Activated gamma-delta T cell treated with Interleukin-2 at 50 U/mL for 16 hours (primary cell): ENCODE measurements at regions not wholly inside any gene's neighbourhood (a gene's known extent, or its start where the extent isn't known, plus 50 kb on each side); places are given as distances from the start of the nearest gene placed in this dataset.

ENCODE experiments used
- DNase-seq: peaks from one replicate; pipeline ENCODE4 v3.0.0-alpha.2; 2020

DNA sequence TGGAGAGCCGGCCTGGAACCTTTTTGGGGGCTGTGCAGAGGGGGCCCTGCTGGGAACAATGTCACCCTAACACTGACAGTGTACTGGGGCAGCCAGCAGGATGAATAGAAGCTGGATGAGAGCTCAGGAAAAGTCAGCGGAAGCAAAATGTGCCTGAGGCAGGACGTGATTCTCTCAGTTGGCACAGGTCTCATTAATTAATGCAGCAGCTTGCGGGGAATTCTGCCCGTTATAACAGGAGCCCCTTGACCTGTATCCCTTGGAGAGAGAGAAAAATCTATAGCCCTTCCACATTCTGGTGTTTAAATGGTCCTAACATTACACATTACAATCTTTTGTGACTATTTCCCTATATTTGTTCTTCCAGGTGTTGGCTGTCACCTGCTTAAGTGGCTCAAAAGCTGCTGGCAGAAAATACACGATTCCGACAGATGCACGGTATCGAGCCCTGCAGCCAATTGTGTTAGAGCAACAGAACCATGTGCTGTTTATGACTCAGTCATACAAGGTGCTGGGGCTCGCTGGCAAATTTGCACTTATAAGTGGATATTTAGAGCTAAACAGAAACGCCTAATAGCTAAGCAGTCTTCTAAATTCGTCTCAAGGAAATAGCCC, 854.7 kb downstream of the AACS start:
- DNase-seq = no peak

DNA sequence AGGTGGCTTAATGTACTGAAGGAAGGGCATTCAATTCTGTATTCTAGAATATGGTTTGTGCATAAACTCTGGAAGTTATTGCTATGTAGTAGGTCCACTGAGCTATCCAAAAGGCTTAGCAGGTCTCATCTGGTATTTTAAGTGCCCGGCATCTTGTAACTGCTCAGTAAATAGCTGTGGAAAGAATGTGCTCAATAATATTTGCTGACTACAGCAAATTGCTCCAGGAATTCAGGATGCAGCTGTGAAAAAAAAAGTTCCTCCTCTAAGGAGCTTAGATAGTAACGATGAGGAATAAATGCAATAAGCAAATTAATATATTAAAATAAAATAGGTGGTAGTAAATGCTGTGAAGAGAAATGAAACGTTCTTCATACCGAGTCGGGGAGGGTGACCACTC, 857.1 kb downstream of the AACS start:
- DNase-seq = no peak

DNA sequence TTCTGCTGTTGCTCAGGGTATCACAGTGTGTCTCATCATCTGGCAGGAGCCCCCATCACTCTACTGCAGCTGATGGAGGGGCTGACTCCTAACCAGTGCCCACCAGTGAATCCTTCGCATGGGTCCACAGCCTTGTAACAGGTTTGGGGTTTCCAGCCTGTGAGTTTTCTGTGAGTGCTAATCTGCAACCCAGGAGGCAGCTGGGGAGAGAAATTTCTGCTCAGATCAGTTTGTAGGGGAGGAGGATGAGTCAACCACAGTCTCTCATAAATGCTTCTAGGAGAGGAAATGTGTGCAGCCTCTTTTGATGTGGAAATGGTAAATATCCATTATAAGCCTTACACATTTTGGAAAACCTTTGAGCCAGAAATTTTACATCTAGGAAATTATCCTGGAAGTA, 871.3 kb downstream of the AACS start:
- DNase-seq = no peak

DNA sequence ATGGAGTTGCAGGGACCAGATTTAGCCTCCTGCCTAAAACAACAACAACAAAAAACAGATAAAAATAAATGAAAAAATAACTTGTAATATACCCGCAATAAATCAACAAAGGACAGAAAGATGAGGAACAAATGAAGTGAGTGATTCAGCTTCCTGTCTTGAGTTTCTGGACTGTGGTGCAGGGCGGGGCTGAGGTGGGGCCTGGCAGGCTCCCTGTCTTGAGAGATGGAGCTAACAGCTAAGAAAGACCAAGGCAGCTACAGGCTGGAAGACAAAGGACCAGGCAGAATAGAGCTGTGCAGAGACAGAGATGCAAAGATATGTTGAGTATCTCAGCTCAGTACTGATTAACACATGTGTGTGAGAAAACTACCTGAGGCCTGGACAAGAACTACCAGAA, 879.2 kb downstream of the AACS start:
- no peak for DNase-seq

DNA sequence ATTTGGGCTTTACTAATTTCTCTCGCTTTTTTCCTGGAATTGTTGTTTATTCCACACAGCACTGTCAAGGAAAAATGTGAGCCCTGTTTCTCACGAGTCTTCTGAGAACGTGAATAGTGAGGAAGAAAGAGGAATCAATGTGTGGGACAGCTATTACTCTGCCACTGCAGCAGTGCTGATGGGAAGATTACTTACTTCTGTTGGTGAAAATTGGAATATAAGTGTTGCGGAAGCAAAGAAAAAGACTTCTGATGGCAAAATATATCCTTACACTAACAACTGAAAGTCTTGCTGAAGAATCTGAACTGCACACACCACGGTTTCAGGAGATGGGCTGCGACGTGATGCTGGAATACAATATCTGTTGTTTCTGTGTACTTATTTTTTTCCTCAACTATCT, 884.2 kb downstream of the AACS start:
- DNase-seq = no peak

DNA sequence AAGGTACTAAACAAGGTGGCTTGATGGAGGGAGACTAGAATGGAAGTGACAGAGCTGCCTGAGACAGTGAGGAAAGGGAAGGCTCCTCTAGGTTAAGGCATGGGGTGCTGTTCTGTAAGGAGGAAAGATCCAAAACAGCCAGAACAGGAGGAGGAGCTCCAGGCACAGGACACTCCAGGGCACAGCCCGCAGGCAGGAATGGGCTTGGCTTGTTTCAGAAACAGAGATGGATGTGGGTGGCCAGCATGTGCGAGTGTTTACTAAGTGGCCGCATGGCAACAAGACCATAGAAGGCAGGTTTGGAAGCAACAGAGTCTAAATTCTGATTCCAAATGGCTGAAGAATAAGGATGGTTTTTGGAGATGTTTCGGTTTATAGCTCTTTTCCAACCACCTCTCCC, 889.1 kb downstream of the AACS start:
- no peak for DNase-seq

DNA sequence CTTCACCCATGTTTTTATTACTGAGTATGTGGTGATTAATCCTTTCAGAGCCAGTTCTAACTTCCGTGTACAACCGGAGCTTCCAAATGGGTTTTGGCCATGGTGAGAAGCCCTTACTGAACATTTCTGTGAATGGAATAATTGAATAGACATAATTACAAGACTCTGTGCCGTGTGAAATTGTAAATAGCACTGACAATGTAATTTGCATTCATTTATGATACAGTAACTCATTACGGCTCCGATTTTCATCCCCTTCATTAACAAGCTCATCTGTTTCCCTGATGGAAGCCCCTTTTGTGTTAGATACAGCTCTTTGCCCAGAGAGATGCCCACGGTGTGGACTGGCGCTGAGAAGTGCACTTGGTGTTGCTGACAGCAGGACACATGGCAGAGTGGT, 891.0 kb downstream of the AACS start:
- DNase-seq = no peak

DNA sequence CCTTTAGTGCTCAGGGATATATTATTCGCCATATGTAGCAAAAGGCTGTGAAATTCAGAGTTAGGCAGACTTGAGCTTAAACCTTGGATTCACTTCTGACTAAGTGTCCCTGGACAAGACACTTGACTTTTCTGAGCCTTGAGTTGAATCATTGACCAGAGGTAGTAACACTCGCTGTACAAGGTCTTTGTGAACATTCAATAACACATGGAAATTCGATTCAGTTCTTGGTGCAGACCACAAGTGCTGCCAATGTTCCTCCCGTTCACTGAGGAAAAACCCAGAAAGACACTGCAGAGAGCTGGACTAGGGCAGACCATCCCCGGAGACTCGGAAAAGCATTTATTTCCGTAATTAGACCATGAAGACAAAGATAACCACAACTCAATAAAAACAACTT, 901.4 kb downstream of the AACS start:
- no peak for DNase-seq

DNA sequence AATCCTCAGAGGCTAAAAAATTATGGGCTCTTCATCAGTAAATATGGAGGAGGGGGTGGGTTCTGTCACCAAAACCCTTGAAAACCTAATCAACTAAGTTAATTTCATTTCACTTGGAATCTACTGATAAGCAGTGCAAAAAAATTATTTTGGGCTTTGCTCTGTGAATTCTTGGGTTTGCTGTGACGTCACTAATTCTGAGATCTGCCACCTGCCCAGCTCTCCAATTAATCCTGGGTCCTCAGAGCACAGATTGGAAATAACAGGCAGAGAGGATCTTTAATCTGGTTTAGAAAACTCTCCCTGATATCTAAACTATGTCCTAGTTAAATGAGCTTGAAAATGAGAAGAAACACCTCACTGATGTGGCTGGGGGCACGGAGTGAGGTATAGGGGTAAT, 903.2 kb downstream of the AACS start:
- DNase-seq = no peak

DNA sequence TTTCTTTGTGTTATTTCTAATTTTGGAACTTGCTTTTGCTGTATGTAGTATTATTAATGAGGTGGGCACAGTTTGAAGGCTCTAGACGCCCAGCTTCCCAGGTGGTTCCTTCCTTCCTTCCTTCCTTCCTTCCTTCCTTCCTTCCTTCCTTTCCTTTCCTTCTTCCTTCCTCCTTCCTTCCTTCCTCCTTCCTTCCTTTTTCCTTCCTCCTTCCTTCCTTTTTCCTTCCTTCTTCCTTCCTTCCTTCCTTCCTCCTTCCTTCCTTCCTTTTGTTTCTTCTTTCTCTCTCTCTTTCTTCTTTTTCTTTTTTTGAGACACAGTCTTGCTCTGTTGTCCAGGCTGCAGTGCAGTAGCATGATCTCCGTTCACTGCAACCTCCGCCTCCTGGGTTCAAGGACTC, 906.7 kb downstream of the AACS start:
- DNase-seq = no peak

DNA sequence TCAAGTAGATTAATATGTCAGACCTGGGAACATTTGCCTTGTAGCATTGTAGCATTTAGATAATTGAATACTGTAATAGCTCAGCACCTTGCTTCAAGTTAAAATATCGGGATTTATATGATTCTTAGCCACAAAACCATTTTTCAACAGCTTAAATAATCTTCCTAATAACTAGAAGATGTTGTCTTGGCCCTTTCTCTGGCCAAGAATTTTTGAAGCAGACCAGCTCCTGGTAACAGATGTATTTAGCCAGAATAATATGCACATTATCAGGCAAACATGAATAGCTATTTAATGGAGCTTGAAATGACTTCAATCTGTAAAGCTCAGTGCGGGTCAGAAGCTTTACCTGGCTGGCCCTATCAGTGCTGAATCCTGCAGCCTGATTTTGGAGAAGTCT, 913.1 kb downstream of the AACS start:
- DNase-seq = no peak

DNA sequence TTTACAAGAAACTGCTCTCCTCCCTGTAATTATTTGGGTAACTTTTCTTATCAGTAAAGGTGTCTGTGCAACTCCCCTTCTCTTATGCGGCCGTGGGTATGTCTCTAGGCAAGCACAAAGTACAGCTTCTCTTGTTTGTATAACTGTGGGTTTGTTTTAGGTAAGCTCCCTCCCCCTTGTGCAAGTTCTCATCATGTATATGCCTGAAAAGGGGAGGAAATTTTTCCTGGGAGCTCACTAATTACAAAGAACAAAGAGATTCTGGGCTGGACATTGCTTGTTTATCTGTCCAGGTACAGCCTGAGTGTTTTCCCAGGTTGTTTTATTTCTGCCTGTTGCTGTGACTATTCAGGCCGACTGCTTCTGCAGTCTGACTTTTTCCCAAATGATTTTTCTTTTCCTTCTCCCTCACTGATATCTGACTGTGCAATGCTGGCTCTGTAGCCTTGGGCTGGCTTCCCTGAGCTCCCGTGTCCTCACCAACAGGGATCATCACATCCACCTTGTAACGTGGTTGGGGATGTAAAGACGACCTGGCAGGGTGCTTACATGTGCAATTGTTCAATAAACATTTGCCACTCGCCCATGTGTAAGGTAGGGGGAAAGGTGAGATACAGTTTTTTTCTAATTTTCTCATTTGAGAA, 916.5 kb downstream of the AACS start:
- DNase-seq = no peak

DNA sequence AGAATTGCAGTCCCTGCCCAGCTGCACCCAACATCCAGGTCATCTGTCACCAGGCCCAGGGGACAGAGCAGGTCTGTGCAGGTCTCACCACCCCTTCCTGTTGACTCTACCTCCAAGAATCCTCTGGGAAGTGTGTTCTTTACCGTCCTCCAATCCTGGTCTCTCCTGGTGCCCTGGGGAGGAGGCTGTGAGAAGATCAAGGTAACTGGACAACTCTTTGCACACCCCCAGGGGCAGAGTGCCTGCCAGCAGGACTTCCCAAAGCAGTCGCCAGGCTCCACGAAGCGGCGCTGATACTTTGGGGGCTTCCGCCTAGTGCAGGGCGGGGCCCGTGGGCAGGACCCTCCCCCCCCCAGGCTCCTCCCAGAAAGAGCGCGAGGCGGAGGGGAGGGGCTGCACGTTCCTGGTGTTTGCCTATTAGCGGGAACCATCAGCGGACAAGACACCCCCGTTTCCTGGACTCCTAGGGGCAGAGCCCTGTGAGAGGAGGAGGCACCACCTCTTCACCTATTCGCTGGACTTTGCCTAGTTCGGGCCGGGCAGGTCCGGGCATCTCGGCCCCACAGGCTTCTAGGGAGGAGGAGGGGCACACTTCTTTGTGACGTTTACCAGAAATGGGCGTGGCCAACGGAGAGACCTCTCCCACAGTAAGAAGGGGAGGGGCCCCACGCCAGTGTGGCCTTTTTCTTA, 918.0 kb downstream of the AACS start:
- no peak for DNase-seq

DNA sequence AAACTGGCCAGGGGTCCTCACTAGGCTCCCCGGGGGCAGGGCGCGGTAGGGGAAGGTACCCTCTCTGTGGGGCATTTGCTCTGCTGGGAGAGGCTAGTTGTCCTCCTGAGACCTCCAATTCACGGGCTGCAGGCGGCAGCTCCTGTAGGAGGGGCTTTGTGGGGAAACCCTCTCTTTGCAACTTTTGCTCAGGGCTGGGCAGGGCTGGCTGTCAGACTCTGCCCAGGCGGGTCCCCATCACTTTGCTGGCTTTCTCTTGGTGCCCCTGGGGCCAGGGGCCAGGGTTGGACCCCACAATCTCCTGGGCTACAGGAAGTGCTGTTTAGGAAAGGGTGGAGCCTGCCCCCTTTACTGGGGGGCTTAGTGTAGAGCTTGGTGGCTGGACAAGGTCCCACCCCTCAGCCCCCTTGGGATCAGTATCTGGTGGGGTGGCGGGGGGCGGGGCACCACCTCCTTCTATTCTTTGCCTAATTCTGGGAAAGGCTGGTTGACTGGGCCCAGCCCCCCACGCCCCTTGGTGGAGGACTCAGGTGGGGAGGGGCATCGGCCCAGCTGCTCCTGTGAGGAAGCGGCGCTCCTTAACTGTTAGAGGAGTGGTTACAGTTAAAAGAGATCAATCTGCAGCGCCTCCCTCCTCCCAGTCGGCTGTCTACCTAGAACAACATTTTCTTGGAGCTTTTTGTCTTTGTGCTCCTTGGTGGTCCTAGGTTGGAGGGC, 918.7 kb downstream of the AACS start:
- DNase-seq = no peak

DNA sequence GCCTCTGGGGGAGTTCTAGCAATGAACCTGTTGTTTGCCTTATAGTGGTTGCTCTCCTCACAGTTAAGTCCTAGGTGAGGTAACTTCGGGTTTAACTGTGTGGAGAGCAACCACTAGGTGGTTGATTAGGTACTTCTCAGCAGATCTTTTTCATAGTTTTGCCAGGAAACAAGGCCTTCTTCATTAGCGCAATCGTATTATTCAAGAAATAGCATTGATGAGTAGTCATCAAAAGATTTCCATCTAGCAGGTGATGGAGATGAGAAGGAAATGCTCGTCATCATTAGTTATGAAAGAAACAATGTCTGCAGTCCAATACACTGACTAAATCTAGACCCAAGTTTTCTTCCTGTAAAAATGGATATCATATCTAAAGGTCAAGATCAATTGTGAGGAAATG, 923.3 kb downstream of the AACS start:
- DNase-seq = no peak

DNA sequence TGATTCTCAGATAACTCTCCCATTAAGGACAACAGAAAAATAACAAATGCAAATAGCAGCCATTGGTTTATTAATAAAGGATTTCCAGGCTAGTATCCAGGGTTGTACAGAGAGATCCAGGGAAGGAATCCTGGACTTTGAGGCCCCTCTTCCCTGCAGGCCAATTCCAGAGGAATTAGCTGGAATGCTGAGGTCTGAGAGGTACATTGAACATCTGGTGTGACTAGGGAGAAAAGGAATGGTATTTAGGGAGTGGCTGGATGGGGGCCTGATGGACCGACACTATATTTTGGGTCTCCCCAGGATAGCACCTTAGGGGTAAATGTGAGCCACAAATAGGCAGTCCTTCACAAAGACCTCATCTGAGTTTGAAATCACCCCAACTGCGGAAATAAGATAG, 924.5 kb downstream of the AACS start:
- DNase-seq = no peak

DNA sequence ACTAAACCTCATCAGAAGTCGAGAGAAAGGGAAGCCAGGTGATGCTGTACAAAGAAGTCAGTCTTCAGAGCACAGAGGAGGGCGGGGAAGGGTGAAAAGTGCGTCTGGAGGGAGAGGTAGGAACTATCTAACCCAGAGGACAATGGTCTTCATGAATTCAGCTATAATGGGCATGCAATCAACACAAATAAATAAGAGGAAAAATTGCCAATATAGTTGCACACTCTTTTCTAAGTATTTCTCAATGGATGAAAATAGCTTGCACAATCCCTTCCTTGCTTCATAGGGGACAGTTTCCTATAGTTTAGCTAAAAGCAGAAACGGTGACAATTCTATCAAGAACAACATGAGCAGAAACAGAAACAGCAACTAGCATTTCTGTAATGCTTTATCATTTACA, 931.2 kb downstream of the AACS start:
- no peak for DNase-seq

DNA sequence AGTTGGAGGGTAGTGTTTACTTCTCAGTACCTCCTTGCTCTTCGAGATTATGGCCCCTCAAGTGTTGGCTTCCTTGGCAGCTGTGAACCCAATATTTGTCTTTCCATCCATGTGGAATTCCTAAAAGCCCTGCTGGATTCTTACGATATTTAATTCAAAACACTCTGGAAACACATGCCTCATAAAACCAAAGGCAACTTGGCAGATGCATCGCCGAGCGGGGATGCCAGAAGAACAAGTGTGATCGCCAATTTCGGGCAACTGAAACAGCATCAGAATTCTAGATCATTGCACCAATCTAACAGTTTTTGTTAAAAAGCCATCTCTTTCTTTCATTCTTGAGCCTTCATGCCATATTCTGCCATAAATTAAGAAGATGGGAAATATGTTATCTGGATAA, 934.4 kb downstream of the AACS start:
- no peak for DNase-seq

DNA sequence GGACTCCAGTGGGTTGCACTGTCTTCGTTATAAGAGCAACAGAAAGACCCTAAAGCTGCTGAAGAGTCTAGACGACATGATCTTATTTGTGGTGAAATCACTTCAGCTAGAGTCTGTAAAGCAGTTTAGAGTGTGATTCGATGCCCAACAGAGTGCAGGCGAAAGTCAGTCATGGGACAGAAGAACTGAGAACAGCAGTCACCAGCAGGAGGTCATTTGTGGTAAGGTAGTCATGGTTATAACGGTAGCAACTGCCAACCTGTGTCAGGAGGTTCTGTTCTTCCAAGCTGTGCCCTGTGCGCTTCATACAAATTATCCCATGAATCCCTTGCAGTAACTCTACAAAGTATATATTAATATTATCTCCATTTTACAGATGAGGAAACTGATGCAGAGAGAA, 954.1 kb downstream of the AACS start:
- DNase-seq = no peak

DNA sequence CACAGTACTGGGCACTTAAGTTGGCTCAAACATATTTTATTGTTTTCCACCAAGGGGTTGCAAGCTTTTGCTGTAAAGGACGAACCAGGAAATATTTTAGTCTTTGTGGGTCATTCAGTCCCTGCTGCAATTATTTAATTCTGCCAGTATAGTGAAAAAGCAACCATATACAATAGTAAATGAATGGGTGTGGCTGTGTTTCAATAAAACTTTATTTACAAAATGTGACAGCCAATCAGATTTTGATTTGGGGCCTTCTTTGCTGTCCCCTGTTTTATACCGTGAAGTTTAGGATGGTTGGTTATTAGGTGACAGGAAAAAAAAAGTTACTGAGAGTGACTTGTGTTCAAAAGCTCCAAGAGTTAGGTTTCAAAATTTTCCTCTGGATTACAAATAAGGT, 956.4 kb downstream of the AACS start:
- no peak for DNase-seq

DNA sequence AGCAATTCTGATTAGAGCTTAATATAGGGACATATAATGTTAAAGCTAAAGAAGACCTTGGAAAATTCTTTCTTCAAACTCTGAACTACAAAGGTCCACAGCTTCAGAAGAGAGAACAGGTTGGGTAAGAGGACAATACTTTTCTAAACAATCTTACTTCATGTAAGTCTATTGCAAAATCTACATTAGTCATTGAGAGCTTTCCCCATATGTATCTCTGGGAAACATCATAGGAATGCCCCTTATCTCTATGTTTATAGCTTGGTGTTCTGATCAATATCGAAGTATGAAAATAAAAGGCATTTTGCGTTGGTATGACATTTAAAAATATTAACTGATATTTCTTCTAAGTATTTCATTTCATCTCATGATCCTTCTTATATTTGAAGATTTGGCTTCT, 962.6 kb downstream of the AACS start:
- no peak for DNase-seq

DNA sequence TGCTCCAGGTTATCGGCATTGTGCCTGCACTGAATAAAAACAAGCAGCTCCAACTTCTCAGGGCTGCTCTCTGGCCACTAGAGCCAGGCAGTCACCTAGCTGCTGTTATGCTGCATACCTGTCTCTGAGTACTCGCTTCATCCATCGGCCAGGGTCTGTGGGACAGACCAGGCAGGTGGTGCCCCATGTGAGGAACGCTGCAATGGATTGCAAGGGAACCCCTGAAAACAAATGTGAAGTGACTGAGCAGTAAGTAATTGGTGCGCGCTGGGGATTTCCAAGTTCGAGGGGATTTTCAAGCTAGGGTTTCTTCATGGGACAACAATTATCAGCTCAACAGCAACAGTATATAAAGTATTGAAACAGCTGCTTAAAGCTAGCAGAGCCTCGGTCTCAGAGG, 965.3 kb downstream of the AACS start:
- DNase-seq = no peak

DNA sequence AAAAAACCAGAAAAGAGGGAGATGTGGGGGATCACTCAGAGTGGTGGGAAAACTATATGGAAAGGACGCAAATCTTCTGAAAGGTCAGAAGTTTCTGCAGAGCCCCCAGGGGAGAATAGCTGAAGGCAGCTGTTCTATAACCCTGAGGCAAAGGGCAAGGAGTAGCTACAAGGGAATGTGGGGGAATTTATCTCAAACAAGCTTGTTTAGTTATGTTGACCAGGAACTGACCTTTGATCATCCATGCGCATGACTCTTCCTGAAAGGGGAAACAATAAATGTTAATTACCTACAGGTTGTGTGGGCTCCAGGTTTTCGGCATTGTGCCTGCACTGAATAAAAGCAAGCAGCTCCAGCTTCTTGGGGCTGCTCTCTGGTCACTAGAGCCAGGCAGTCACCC, 968.5 kb downstream of the AACS start:
- DNase-seq = no peak

DNA sequence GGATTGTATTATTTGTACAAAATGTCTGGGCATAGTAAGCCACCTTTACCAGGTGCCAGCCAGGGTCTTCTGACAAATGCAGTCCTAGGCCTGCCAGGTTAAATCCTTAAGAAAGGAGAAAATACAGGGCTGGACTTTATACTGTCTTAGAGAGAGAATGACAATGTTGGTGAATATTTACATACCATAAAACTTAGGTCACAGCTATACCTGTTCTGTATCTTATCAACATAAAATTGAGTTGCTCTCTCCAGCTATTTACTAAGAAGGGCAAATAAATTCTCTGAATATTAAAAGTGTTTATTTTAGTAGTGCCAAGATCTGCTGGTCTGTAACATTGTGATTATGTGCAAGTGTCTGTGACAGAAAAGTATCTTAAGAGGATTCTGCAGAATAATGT, 971.1 kb downstream of the AACS start:
- DNase-seq = no peak
